Activated CD4-positive, CD25-positive, alpha-beta regulatory T cell treated with anti-CD3 and anti-CD28 coated beads, Interleukin-2, amount 50 U/mL, for 72 hours (primary cell): ENCODE measurements at regions not wholly inside any gene's neighbourhood (a gene's known extent, or its start where the extent isn't known, plus 50 kb on each side); places are given as distances from the start of the nearest gene placed in this dataset.

ENCODE experiments used
- DNase-seq: peaks from one replicate; pipeline ENCODE4 v3.0.0; 2021

- DNase-seq = no peak
These were observed 107.7 kb upstream of the CAND1 start for GRCh38 chr12:67161322-67161918.

DNA sequence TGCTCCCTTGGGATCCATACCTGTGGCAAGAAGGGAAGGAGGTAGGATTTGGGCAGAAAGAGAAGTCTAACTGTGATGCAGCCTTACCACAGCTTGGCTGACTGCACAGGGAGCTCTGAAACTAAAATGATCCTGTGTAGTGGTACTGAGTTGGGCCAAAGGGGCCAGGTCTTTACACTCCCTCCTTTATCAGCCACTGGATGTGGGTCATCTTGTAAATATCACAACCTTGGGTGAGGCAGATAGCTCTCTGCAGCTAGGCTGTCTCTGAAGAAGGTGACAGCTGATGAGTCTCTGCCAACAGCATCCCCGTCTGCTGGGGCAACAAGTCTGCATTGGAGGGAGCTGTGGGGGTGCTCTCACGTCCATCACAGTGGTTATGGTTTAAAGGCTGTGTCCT is 95.9 kb upstream of the CAND1 start:
- DNase-seq = no peak

DNA sequence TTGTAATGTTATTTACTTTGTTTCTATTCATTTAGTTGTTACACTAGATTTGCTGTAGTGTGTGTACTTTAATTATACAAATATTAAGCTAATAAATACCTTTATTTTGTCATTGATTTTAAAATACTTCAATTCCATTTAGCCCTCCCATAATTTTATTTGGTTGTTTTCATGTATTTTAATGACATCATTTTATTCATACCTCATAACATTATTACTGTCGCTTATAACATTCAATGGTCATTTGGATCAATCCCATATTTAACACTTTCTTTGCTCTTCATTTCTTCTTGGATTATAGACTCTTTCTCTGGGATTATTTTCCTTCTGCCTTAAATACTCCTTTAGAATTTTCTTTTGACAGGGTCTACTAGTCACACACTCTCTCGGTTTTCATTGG is 86.6 kb upstream of the CAND1 start:
- no peak for DNase-seq

GRCh38 chr12:67193704-67194103 is 75.5 kb upstream of the CAND1 start:
- DNase-seq = no peak

GRCh38 chr12:67200386-67200785 is 68.8 kb upstream of the CAND1 start:
- no peak for DNase-seq

DNA sequence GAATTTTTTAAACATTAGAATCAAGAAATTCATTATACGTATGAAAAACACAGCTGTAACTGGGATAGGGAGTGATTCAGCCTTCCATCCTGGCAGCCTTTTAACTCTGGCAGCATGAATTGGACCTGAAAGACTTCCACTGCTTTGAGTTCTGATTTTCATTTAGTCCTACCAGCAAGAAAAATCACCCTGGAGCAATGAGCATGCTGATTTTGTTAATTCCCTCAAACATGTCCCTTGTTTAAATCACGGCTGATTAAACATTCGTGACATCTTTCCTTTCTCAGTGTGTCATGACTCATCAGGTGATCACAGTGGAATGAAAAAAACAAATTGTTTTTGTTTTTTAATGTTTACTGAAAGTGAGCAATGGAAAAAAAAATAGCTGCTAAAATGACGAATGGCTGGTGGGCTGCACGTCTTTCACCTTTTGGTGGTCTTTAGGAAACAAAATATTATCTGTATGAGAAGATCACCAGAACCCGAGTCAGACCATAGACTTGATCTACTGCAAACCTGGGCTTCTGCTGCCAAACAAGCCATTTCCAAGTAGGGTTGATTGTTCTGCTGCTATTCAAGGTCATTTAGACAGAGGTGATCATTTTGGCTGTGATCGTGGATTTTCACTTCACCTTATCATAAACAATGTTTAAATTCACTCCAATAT is 67.0 kb upstream of the CAND1 start:
- DNase-seq = no peak

GRCh38 chr12:67202678-67203012 is 66.5 kb upstream of the CAND1 start:
- DNase-seq = no peak

GRCh38 chr12:67208281-67209067 is 60.7 kb upstream of the CAND1 start:
- no peak for DNase-seq

GRCh38 chr12:67211029-67211428 is 58.1 kb upstream of the CAND1 start:
- DNase-seq = no peak

DNA sequence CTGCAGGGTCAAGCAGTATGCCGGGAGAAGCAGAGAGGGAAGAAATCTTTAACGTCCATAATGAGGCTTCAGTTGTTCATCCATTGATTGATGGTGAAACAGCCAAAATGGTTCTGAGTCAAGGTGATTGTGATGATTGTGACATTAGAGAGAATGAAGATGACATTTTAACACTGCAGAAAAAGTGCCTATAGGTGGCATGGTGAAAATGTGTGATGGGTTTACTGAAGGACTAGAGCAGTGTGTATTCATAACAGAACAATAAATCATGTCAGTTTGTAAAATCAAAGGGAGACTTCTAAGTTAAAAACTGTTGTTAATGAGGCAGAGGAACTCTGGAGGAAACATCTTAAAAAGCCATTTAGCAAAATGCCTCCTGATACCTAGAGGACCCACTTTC is 57.7 kb upstream of the CAND1 start:
- no peak for DNase-seq

GRCh38 chr12:67217647-67218046 is 51.5 kb upstream of the CAND1 start:
- no peak for DNase-seq
